HG03521 (cell line): ENCODE measurements at regions not wholly inside any gene's neighbourhood (a gene's known extent, or its start where the extent isn't known, plus 50 kb on each side); places are given as distances from the start of the nearest gene placed in this dataset.

Source experiments
- ATAC-seq: cut with Tn5 transposase; IDR thresholded peaks from one replicate; pipeline ENCODE4 v1.9.1; 2021; ENCODE audit warnings: mild to moderate bottlenecking, moderate library complexity; ENCODE audit not compliant: unreplicated experiment

DNA sequence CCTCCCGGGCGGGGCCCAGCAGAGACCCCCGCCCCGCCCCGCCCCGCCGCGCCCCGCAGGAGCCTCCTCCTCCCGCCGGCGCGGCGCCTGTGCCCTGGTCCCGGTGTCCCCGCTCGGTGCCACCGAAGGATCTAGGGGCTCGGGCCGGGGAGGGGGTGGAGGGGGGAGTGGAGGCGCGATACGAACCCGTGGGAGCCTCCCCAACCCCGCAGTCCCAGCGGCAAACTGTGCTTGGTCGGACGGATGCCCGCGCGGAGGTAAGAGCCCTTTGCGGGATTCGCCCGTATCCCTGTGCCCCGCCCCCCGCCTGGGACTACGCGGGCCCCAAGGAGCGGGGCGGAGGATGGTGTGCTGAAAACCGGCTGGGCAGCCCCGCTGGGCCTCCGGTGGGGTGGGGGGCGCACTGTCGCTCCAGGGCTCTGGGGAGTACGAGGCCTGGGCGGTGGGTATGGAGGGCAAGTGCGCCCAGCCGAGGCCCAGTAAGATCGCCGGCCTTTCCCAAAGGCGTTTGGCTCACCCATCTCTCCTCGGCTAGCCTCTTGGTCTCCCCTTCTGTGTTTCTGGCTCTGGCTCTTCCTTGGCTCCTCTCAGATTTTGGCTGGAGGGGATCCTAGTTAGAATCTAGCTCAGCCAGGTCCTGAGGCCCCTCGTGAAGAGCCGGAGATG is 65.6 kb upstream of the POLG start:
- ATAC-seq: peak; percentile 15

DNA sequence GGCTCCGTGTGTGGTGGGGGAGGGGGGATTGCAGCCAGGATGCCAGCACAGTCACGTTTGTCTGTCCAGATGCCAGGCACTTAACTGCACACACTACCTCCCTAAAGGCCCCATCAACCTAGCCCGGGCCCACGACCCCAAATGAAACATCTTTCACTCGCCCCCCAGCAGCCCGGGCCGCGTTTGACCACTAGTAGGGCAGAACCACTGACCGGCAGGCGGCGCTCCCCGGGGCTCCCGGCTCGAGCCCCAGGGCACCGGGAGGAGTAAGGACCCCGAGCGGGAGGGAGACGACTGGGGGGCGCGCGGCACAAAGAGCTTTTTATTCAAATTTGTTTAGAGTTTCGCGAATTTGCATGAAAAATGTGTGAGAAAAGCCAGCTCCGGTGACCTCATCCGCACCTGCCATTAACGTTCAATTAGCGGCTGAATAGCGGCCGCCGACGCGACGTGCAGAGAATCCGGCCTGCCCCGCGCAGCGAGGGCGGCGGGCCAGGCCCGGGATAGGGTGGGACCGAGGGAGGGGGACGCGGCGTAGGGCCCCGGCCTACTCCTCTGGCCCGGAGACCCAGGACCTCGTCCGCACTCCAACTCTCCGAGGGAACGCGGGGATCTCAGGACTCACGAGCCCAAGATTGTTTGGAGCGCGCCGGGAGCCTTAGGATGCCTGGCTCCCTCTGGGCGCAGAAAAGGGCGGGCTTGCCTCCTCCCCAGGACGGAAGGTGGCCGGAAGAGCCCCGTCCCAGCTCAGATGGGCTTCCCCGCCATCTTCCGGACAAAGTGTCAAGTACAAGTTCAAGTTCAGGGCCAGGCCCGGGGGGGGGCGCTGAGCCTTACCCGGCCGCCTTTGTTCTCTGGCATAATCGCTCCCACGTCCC is 64.9 kb upstream of the POLG start:
- peak; percentile 58 for ATAC-seq

DNA sequence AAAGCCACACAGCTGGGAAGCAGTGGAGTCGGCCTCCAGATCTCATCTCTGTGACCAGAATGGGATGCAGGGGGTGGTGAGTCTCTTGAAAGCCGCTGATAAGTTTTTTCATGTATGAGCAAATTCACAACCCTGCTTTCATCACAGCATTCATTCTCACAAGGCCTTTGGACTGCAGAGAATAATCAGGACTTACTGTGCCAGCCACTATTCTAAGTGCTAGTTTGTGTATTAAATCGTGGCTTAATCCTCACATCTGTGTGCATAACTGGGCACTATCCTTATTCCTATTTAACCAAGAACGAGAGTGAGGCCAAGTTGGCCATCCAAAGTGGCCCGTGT is 64.2 kb upstream of the POLG start:
- no peak for ATAC-seq

DNA sequence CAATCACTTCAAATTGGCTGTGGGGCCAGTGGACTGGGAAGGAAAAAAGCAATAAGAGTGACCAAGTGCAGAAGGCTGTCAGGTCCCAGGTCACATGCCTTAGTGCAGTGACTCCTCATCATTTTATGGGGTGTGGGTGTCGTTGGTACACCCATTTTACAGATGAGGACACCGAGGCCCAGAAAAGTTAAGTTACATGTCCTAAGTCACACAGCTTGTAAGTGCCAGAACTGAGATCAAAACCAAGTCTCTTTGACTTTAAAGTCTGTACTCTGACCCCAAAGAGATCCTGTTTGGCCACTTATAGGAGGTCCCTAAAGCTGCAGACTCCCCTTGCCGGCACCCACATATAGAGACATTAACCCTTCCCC is 63.0 kb upstream of the POLG start:
- ATAC-seq: no peak

DNA sequence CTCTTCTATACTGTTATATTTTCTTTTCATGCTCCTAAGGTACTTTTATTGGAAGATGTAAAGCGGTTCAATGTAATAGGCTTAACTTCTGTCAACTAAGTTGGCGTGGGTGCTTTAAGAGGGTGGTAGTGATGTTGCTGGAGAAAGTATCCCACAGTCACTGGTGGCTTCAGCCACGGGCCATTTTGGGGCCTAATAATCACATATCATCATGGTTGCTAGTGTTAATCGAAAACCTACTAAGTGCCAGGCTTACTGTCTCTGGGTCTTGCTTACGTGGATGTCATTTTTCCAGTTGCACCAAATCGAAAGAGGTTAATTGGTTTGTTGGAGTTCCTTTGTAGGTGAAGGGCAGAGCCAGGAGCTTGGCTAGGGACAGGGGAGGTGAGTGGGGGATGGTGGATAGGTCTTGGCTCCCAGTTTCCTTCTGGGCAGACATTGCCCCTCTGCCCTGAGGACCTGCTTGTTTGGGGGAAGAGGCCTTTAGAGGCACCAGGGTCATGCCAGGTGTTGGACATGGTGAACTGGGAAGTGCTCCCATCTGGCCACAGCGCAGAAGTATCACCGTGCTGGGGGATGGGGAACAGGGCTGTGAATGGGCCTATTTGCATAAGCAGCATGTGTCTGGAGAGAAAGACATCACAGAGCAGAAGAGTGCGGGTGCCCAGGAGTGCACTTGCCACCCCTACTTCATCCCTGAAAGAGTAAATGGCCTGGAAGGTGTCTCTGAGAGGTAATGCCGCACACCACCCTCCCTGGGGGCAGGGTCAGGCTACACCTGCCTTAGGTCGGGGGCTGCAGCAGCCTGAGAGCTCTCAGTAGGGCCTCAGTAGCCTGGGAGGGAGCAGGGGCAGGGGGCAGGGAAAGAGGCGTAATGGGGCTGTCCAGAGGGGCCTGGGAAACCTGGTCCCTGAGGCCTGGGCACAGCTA is 62.4 kb upstream of the POLG start:
- no peak for ATAC-seq

DNA sequence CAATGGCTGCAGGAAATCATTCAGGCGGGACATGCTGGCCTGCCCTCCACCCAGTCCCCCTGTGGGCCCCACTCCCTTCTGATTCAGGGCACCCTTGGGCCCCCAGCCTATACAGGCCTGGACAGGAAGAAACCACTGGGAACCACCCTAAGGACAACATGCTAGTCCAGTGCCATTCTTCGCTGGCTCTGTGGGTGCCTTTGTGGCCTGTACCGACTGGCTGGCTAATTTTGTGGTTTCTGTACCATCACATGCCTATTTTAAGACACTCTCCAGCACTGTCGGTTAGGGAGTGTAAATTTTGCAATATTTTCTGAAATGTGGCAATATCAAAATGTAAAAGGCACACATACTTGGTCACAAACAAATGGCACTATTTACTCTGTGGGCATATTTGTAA is 61.4 kb upstream of the POLG start:
- ATAC-seq: no peak

DNA sequence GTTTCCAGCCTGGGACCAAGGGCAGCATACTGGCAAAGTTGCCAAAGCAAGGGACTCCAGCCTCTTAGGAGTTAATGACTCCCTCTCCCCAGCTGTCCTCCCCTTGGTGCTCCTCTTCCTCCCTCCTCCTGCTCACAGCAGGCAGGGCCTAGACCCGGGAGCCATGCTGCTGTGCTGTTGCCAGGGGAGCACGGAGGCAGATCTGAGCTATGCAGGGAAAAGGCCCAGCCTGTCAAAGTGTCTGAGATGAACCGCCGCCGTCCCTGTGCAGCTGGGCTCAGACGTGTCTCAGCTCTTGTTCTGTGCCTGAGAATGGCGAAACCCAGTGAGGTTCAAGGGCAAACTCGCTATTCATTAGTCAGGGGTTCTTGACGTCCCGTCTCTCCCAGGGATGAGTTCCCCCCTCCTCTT is 60.8 kb upstream of the POLG start:
- ATAC-seq: no peak

DNA sequence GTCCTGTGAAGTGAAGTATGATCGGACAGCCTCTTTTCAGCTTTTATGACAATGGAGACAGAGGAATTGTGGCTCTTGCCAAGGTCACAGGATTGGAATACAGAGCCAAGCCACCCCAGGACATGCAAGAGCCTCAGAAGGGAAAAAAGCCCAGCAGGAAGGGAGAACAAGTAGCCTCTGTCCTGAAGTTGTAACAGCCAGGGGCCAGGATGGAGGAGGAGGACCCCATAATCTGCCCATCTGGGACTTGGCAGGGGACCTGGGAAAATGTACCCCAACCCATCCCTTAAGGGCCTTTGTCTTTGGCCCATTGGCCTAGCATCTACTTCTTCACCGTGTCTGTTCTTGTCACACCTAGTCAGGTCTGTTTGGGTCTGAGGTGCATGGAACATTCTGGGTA is 60.4 kb upstream of the POLG start:
- no peak for ATAC-seq

DNA sequence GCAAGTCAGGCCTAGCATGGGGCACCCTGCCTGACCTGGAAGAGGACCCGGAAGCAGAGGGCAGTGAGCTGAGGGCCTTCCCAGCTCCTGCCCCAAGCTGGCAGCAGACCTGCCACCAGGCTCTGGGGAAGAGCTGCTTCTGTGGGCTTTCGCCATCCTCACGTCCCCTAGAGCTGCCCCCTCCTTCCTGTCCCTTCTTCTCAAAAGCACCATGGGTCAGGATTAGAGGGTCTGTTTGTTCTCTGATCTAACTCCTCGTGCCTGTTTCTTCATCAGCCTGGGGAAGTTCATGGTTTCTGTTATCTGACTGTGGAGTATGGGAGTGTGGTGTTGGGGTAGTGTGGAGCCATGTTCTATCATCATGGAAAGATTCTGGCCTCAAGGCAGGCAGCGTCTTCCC is 58.4 kb upstream of the POLG start:
- ATAC-seq: no peak

DNA sequence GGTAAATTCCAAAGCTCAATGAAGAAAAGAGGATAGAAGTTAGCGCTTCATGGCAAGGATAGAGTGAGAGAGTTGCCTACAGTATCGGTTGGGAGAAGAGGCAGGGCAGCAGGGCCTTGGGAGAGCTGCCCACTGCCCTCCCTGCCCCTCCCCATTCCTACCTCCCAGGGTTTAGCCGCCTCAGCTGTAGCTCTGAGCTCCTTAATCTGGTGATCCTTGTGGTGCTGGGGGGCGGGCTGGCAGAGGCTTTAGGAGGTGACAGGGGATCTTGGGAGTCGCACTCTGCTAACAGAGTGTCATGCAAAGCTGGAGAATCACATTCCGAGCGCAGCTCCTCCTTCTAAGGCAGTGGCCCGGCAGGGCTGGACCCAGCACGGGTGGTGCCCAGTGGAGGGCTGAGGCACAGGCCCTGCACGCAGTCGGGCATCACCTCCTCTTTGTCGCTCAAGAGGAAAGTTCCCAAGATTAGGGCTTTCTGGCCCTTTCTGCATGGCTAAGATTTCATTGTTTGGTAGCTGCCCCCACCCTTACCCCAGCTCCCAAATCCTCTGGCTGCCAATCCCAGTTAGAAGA is 57.1 kb upstream of the POLG start:
- no peak for ATAC-seq

DNA sequence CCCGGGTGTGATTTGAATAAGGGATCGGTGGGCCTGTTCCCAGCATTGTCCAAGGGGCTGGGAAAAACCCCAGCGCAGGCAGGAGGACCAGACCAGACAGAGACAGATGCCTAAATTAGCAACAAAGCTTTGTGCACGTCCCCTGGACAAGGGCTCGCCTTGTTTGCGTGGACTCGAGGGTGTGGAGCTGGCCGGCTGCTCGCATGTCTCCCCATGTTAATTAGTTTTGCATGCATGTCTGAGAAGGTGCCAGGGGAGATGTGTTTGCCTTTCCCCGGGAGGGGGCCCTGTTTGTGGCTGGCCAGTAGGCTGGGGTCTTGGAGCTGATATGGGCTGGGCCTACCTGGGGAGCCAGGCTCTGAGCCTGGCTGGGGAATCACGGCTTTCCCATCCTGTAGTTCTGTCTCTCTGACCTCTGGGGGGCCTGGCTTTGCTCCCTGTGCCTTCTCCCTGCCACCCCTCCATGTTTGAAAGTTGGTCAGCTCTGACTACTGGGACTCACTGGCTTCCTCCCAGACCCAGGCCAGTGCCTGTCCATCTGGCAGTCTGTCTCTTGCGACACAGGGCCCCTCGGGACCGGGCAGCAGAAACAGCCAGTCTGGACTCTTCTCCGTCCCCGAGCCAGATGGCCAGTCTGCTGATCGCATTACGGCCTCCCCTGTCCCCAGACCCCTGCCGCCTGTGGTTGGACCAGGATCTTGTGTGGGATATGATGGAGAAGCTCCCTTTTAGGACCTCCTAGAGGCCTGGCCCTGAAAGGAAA is 55.4 kb upstream of the POLG start:
- no peak for ATAC-seq

DNA sequence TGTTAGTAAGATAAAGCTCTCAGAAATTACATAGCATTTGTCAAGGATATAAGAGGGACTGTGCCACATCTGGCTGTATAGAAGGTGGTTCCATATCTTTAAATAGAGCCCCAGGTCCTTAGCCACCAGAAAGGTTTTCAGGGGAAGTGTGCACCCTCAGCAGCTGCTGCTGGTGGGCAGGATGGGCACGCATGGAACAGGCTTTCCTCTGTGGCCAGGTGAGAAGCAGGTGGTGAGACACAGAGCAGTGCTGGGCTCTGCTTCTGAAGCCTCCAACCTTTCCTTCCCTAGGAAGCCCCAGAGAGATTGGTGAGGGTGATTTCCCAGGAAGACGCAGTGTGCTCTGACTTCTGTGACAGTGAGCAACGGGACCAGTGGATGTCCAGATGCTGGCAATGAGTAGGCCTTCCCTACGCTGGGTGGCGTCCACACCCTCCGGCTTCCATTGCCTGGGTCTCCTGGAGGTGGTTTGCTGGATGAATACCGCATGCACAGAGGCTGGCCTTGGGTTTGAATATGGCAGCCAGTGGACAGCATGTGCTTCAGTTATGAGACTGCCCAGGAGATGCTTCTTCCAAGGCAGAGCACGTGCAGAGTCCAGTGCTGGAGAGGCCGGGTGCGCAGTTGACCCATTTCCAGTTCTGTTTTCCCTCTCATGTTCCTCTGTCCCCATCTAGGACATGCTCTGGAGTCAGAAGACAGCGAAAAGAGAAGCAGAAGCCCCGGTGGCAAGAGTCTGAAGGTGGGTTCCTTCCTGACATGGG is 52.7 kb upstream of the POLG start:
- ATAC-seq: no peak

DNA sequence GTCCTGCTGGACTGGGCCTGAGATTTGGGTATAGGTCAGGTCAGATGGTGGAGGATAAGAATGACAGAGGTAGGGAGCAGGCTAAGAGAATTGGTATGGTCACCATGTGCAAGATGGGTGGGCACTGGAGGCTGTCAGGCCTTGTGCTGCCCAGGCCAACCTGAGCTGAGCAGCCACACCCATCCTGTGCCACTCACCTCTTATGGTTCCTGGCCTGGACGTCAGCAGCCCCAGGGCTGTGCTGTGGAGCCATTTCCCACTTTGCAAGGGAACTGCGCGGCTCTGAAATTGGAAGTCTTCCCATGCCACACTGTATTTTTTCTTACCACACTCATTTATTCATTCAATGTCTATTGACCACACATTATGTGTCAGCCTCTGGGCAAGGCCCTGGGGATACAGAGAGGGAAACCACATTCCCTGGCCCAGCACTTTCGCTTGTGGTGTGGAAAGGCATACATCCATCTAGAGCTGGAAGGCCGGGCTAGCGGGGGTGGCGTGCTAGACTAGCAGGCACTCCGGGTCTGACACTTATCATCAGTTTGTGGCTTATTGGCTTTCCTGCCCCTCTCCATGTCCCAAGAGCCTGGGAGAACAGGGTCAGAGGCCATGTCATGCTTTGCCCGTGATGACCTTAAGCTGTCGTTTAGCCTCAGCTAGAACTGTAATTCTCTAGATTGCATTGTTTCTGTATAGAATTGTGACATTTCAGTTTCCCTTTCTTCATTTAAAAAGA is 51.1 kb upstream of the POLG start:
- ATAC-seq: no peak
